GM12891 (cell line): ENCODE measurements at regions not wholly inside any gene's neighbourhood (a gene's known extent, or its start where the extent isn't known, plus 50 kb on each side); places are given as distances from the start of the nearest gene placed in this dataset.
"Not testable (repeated sequence)": the region's sequence is repeated elsewhere in the genome, so short reads cannot be mapped to it uniquely, and the experiment has no call there.

Experiments used
- DNase-seq: peaks from one replicate; pipeline ENCODE4 v3.0.0; 2011; ENCODE audit warnings: low spot score; ENCODE audit not compliant: insufficient read length
- FAIRE-seq: peaks from 2 replicates; lab custom pipeline; 2011; peaks lifted over from hg19 to GRCh38; lab: Jason Lieb, UNC
- PAX5 ChIP-seq: IDR thresholded peaks from 2 replicates; pipeline ENCODE4 v1.6.1; 2011; ENCODE audit warnings: low read length, moderate library complexity, mild to moderate bottlenecking; ENCODE audit not compliant: insufficient read depth, severe bottlenecking
- POLR2A ChIP-seq: IDR thresholded peaks from 2 replicates; pipeline ENCODE4 v1.6.1; 2011; ENCODE audit warnings: low read depth, low read length, control low read depth
- POLR2AphosphoS5 ChIP-seq: IDR thresholded peaks from 2 replicates; pipeline ENCODE4 v1.6.1; 2011; ENCODE audit warnings: low read depth, low read length, control low read depth
- POU2F2 ChIP-seq: IDR thresholded peaks from 2 replicates; pipeline ENCODE4 v1.6.1; 2011; ENCODE audit warnings: low read depth, mild to moderate bottlenecking, control low read depth, low read length, moderate library complexity
- SPI1 ChIP-seq: IDR thresholded peaks from 2 replicates; pipeline ENCODE4 v1.6.1; 2011; ENCODE audit warnings: low read depth, low read length, control low read depth
- TAF1 ChIP-seq: IDR thresholded peaks from 2 replicates; pipeline ENCODE4 v1.6.1; 2011; ENCODE audit warnings: low read depth, low read length, control low read depth

GRCh38 chr2:230593765-230594164 lies 118.9 kb upstream of the CAB39 start:
- FAIRE-seq (no peak), DNase-seq (no peak)
- TF ChIP-seq POLR2AphosphoS5 (no peak), PAX5 (no peak), SPI1 (no peak), POU2F2 (no peak), POLR2A (no peak), TAF1 (no peak)

GRCh38 chr2:230594286-230594840 lies 118.3 kb upstream of the CAB39 start:
- TF ChIP-seq POU2F2 (no peak), PAX5 (no peak), TAF1 (no peak), POLR2A (no peak), SPI1 (no peak), POLR2AphosphoS5 (no peak)
- DNase-seq (no peak), FAIRE-seq (peak; percentile 84)

- DNase-seq = no peak
- TF ChIP-seq POU2F2 = no peak
- FAIRE-seq = no peak
Observed at GRCh38 chr2:230599853-230600252, 112.8 kb upstream of the CAB39 start.

- TF ChIP-seq PAX5 = no peak
- no peak for TF ChIP-seq POLR2A
- TF ChIP-seq TAF1 = no peak
- no peak for TF ChIP-seq SPI1
- no peak for TF ChIP-seq POU2F2
- no peak for TF ChIP-seq POLR2AphosphoS5
- FAIRE-seq = no peak
- DNase-seq = no peak
Observed at GRCh38 chr2:230600285-230600684, 112.4 kb upstream of the CAB39 start.

GRCh38 chr2:230600881-230601280 lies 111.8 kb upstream of the CAB39 start:
- no peak for FAIRE-seq
- TF ChIP-seq SPI1 (no peak), POU2F2 (peak; percentile 66), POLR2A (no peak)
- no peak for DNase-seq

- DNase-seq (no peak), FAIRE-seq (peak; percentile 94)
- TF ChIP-seq SPI1 (no peak), POLR2A (no peak), POLR2AphosphoS5 (no peak), TAF1 (peak; percentile 12; the same call in 1 of the 2 replicates), PAX5 (peak; percentile 78), POU2F2 (peak; percentile 87)
Observed at GRCh38 chr2:230601510-230601909, 111.1 kb upstream of the CAB39 start.

- DNase-seq (peak; percentile 48), FAIRE-seq (peak; percentile 96)
- TF ChIP-seq SPI1 (peak; percentile 50; the same call in 1 of the 2 replicates), PAX5 (peak; percentile 32), TAF1 (no peak; the same call in 1 of the 2 replicates), POLR2AphosphoS5 (peak; percentile 26; the same call in 1 of the 2 replicates), POLR2A (peak; percentile 47; the same call in 1 of the 2 replicates), POU2F2 (no peak)
Observed at GRCh38 chr2:230602562-230603230, 109.9 kb upstream of the CAB39 start.

GRCh38 chr2:230603317-230603716 lies 109.3 kb upstream of the CAB39 start:
- DNase-seq, FAIRE-seq: not testable (repeated sequence)

GRCh38 chr2:230604158-230604557 lies 108.5 kb upstream of the CAB39 start:
- not testable (repeated sequence) for DNase-seq, FAIRE-seq

GRCh38 chr2:230614040-230614439 lies 98.6 kb upstream of the CAB39 start:
- DNase-seq (no peak), FAIRE-seq (peak; percentile 59)

More at GRCh38 chr2:230614040-230614439, 98.6 kb upstream of the CAB39 start:
- TF ChIP-seq SPI1 = no peak
- no peak for TF ChIP-seq TAF1
- no peak for TF ChIP-seq PAX5
- no peak for TF ChIP-seq POLR2A
- TF ChIP-seq POLR2AphosphoS5 = no peak
- TF ChIP-seq POU2F2 = no peak
